ENCODE measurements at regions not wholly inside any gene's neighbourhood (a gene's known extent, or its start where the extent isn't known, plus 50 kb on each side); places are given as distances from the start of the nearest gene placed in this dataset.

DNA sequence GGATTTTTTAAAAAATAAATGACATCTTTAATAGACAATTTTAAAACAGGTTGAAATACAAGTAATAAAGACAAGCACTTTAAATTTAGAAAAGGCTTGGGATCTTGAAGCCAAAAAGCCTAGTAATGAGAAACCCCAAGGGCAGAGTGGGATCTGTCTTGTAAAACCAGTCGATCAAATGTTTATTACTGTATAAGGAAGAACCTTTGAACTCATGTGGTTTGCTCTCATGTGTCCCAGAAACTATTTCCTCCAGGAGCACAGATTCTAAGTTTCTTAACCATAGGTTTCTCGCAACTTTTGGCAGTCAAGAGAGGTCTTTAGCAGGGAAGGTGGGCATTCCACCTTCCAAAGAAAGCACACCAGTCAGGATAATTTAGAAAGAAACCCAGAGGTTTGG lies 541.7 kb upstream of the BTBD3 start:
- no peak for DNase-seq

DNA sequence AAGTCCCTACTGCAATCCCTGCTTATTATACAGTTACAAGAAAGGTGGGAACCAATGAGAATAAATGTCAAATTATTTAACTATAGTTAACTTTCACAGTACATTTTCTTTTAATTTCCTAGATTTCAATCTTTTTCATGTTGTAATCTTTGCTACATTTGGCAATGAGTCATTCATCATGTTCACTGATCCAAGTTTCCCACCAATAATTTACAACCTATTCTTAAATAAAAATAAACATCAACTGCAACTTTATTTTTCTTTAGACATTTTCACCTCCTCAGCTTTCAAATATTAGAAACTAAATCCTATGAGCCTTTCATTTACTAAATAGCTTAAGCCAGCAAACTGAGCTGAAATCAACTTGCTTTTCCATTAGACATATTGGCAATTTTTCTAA lies 541.3 kb upstream of the BTBD3 start:
- no peak for DNase-seq

DNA sequence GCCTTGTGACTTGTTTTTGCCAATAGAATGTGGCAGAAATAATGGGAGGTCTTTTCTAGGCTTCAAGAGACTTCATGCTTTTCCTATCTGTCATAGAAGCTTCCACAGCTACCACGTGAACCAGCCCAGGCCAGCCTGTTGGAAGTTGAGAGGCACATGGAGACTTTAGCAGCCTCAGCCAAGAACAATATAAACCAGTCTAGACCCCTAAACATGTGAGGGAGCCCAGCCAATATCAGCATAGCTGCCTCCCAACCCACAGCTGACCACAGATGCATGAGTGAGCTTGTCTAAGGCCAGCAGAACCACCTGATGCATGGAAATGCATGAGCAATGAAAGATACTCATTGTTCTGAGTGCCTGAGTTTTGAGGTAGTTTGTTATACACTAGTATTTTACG lies 540.7 kb upstream of the BTBD3 start:
- DNase-seq, result no peak

DNA sequence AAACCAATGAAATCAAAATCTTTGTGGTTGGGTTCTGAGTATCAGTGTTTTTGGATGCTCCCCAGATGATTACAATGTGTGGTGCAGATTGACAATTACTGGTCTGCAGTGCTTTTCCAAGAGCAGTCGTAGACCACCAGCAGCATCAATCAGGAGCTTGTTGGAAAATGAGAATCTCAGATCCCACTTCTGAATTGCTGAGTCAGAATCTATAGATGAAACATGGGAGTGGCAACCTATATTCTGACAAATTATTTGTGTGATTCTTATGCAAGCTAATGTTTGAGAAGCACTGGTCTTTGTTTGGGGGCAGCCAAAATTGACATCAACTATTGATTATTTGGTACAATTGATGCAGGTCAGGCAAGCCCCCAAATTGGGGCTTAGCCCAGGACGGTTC lies 539.9 kb upstream of the BTBD3 start:
- DNase-seq, result no peak

DNA sequence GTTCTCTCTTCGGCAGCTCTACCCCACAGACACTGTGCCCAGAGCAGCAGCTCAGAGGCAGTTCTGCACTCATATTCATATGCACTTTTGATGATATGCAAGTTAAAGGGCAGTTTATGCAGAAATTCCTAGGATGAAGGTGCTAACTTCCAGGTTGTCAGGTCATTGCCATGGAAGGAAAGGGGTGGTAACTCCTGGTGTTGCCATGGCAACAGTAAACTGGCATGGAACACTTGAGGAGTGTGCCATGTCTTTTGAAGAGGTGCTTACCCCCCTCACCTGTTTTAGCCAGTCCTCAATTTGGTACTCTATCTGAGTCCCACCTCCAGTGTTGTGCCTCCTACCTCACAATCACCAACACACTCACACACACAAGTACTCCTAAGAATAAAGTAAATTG lies 539.4 kb upstream of the BTBD3 start:
- DNase-seq, result no peak

DNA sequence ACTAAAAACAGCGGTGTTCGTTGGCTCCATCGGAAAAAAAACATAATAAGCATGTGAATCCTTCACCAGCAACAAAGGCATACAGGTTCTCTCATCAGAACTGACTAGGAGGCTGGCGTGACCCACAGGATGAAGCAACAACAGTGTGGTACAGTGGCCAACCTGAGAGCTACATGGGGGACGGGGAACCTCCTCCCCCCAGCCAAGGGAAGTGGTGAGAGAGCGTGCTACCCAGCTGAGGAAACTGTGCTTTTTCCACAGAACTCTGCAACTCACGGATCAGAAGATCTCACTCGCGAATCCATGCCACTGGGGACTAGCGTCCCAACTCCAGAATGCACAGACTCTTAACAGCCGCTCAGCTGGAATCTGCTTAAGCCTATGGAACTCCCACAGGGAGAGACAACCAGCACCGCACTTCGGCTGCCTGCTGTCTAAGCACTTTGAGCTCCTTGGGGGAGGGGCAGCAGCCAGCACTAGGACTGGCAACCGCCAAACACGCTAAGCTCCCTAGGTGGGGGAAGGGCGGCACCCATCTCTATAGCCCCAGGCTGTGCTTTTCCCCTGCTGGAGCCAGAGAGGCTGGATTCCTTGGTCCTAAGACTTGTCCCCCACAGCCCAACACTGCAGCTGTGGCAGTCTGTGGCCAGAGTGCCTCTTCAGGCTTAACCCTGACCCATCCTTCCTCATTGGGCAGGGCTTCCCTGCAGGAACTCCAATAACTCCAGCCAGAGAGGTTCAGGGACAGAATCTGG lies 538.3 kb upstream of the BTBD3 start:
- no peak for DNase-seq

DNA sequence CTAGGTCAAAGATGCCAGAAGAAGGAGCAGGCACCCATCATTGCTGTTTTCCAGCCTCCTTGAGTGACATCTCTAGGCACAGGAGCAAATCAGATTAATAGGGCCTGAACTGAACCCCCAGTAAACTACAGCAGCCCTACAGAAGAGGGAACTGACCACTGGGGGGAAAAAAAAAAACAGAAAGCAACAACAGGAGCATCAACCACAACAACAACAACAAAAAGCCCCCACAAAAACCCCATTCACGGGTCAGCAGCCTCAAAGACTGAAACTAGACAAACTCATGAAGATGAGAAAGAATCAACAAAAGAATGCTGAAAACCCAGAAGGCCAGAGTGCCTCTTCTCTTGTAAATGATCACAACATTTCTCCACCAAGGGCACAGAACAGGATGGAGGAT lies 537.4 kb upstream of the BTBD3 start:
- no peak for DNase-seq

DNA sequence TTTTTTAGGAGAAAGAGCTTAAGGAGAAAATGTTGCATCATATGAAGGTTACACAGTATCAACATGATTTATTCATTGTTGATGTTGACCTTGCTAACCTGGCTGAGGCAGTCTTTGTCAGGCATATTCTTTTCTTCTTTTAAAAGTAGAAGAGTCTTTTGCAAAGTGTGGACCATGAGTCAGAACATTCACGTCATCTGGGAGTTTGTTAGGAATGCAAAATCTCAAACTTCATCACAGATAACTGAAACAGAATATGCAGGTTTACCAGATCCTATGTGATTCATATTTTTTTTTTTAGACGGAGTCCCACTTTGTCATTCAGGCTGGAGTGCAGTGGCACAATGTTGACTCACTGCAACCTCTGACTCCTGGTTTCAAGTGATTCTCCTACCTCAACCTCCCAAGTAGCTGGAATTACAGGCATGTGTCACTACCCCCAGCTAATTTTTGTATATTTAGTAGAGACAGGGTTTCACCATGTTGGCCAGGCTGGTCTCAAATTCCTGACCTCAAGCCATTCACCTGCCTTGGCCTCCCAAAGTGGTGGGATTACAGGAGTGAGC lies 530.4 kb upstream of the BTBD3 start:
- no peak for DNase-seq

DNA sequence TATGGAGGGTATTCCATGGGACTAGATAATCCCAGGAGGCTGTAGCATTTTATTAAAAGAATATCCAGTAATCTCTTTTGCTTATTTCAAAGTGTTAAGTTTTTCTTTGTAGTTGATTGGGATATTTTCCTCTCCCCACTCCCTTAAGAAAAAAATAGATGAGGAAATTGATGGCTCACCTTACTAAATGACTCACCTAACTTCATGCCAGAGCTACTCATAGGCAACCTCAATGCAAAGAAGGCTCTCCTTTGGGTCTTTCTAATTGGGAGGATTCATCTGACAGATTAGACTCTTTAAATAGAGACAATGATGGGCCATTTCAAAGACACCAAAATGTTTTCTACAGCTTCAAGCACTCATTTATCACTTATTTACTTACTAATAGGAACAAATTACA lies 528.5 kb upstream of the BTBD3 start:
- DNase-seq, result no peak

DNA sequence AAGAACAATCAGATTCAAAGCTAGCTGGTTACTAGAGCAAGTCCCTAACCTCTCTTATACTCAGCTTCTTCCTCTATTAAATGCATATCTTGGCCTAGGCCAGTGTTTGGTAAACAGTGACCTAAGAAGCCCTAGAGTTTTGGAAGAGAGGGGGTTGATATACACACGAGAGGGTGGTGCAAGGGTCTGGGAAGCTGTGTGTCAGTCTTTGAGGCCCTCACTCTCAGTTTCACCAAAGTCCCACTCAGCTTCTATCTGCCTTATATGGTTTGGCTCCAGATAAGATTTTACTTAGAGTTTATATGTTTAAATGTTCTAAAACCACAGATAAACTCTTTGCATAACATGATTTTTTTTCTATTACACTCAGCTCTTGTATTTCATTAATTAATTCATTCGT lies 526.1 kb upstream of the BTBD3 start:
- no peak for DNase-seq

DNA sequence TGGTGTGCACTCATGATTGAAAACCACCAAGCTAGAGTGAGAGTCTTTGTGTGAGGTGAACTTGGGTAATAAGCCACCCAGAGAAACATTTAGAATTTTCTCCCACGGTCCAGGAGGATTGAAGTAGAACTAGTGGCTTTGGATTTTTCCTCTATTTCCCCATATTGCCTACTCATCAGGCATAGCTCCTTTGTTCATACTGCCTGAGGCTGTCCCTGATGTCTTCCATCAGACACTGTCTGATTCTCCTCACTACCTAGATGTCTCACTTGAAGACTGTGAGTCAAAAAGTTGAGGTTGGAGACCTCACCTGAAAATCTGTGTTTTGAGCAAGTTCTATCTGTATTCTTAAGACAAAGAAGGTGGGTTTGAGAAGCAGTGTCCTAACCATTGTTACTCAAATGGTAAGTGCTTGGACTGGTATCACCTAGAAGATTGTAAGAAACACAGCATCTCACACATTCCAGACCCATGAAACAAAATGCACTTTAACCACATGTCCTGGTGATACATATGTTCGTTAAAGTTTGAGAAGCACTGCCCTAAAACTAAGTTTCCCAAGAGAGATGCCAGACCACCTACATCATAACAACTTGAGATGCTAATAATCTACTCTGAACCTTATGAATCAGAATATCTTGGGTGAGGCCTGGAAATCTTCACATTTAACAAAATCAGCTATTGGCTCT lies 523.4 kb upstream of the BTBD3 start:
- DNase-seq, result no peak

DNA sequence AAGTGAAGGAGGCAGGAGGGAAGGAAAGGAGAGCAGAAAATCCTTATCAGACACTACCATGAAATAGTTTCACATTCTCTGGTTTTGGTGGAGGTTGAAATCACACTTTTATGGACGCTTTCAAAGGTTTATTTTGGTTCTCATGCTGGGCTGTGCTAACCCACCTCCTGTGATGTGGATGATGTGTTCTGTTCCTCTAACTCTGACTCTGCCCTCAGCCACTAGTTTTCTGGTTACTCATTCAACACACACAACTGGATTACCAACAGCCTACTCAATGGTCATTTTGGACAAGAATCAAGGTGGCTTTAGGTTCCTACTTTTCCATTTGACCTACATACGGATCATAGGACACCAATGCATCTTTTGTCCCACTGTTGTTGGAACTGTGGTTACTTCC lies 522.1 kb upstream of the BTBD3 start:
- no peak for DNase-seq

DNA sequence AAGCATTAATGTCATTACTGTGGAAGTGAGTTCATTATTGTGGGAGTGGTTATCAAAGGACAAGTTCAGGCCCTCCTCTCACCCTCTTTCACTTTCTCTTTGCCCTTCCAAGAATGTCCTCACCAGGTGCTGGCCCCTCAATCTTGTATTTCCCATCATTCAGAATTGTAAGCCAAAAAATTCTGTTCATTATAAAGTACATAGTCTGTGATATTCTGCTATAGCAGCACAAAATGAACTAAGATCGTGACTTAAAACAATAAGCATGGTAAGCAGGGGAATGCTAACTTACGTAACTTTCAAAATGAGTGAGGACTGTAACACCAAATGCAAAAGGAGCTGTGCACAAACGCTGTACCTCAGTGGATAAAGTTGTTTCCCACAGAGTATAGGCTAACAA lies 515.7 kb upstream of the BTBD3 start:
- no peak for DNase-seq

DNA sequence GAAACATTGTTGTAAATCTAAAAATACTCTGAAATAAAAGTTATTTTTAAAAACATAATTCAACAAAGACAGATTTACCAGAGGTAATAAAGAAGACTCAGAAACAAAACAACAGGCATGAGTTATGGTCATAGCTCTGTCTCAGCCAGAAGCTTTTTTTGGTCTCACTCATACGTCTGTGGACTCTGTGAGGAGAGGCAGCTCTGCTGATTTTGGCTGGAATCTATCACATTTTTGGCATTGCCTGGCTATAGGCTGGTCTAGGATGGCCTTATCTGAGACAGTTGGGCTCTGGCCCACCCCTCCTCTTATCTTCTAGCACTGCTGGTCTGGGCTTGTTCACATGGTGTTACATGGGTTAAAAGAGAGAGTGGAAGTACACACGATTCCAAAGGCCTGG lies 514.0 kb upstream of the BTBD3 start:
- DNase-seq, result no peak

DNA sequence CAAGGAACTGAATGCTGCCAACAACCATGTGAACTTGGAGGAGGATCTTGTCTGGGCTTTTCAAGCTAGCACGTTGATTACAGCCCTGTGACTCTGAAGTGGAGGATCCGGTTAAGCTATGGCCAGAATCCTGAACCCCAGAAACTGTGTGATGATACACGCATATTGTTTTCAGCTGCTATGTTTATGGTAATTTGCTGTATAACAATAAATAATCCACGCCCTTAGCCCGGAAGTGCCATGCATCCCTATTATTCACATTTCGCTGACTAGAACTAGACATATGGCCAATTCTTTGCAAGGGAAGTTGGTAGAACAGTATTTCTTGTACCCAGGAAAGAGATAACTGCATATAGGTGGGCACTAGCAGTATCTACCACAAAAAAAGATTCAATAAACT lies 510.8 kb upstream of the BTBD3 start:
- no peak for DNase-seq

DNA sequence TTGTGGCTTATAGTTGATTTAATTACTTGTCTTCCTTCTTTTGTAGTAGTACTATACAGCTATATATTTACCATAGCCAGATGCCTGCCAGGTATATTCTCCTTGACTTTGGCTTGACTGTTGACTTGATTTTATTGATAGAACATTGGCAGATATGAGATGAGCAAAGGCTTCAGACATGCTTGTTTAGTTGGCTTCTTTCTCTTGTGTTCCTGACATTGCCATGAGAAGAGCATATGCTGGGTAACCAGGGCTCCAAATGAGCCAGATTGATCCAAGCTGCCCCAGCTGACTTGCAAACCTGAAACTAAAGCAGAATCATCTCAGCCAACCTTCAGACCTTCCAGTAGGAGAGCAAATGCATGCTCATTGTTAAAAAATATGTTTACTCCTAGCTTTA lies 508.1 kb upstream of the BTBD3 start:
- no peak for DNase-seq

DNA sequence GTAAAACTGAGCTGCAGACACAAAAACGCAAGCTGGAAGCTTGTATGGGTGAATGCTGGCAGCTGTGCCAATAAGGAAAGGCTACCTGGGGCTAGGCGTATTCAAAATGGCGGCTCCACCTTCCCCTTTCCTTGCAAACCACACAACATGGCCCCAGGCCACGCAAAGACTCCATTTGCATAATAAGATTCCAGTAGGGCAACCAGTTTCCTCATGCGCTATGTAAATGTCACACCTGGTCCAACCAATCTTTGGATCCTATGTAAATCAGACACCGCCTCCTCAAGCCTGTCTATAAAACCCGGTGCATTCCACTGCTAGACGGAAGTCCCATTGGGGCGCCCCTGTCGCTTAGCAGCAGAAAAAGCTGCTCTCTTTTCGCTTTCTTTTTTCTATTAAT lies 505.9 kb upstream of the BTBD3 start:
- no peak for DNase-seq

DNA sequence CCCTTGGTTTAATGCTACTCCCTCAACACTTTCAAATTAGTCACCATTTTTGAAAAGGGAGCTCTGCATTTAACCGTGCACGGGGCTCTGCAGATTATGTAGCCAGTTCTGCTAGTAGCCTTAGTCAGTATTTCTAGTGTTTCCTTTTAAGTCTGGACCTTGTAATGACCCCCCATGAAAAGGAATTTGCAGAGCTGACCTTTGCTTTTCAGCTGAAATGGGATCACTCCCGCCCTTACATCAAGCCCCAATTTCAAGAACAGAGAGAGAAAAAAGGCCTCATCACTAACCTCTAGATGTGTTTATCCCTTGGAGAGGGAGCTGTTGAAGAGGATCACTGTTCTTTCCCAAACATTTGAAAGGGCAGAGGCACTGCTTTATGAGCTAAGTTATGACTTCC lies 490.7 kb upstream of the BTBD3 start:
- DNase-seq, result no peak

DNA sequence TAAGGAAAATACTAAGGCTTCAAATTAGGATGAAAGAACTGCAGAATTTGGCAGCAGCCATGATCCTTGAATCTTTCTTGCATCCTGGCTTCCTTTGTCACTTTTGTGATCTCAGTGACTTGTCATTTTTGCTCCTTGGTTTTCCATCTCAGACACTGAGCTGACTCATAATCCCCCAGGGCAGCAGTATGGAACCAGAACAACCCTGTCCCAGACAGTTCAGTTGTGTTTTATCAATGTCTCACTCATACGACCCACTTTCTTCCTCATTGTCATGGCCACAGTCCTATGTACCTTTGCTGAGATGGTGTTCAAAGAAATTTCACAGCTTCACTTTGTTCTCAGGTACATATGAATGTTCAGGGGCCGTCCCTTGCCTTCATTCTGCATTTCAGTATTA lies 488.5 kb upstream of the BTBD3 start:
- DNase-seq, result no peak

DNA sequence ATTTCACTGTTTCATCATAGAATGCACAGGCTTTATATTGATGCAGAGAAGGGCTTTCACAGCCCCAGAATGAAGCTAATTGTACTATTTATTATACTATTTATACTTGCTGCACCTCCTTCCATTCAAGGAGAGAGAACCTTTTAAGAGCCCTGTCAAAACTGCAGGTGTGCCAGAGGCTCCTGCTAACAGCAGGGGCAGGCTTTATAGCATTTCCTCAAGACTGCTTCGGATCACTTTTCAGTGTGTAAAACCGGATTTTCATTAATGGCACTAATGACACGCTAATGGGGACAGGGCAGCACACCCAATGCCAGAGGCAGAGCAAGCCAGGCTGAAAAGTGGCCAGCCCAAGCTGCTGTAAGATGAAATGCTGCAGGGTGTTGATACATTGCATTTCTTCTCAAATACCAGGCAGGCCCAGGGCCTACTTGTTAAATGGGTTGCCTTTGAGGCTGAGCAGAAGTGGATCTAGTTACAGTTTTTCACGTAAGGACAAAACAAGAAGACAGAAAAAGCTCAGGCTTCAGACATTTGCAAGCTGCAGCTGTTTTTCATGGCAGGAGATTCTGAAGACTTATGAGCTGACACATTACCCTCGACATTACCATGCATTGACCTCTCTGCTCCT lies 487.7 kb upstream of the BTBD3 start:
- no peak for DNase-seq

DNA sequence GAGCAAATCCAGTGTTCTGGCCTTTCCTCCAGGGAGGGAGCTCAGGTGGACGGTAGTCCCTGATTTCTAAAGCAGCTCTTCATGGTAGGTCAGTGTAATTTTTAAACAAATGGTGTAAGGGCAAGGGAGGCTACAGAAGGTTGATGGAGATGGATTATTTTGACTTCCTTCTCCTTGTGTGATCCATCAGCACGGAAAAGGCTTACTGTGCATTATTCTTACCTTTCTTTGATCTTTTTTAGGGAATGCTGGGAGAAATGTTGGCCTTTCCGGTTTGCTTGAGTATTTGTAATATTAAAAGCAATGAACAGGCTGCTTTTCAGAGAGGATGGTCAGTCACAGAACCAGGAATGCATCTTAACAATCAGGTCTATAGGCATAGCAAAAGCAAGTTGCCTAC lies 487.0 kb upstream of the BTBD3 start:
- no peak for DNase-seq

DNA sequence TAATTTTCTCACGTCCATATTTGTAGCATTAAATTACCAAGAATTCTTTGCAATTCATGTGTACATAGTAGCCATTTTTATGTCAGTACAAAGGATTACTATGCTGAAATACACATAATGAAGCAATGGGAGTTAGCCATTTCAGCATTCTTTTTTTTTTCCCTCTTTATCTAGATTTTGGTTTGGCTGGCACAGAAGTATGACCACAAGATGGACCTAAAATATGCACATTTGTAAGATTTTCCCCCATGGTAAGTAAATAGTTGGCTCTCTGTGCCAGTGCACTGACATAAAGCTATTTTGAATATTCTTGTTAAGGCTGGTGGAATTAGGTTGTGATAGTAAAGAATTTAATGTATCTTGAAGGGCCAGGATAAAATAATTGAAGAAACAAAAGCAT lies 486.1 kb upstream of the BTBD3 start:
- DNase-seq, result no peak

DNA sequence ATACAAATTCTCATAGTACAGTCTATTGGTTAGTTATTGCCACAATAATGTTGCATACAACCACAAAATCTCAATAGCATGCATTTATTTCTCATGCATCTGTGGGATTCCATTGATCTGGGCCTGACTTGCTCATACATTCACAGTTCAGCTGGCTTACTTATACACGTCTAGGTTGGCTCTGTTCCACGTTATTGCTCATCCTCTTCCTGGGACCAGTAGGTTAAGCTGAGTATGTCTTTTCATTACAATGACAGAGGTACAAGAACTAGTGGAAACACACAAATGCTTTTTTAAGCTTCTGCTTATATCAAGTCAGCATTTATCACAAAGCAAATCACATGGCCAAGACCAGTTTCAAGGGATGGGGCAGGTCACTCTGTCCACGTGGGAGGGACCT lies 485.3 kb upstream of the BTBD3 start:
- DNase-seq, result no peak

Measured in CD4-positive, alpha-beta T cell treated with Interleukin-17A for 4 hours (primary cell).